Body of pancreas (tissue), 4 donors: ENCODE measurements at regions not wholly inside any gene's neighbourhood (a gene's known extent, or its start where the extent isn't known, plus 50 kb on each side); places are given as distances from the start of the nearest gene placed in this dataset.

Source experiments
- ATAC-seq: fragments of 150-250 bp; one replicate; pipeline ENCODE4 v1.9.1; 2016
- DNase-seq, 4 donors: peaks; one replicate each; pipeline ENCODE4 v3.0.0-alpha.2; 2019
- H3K27ac ChIP-seq, 4 donors: fragments of 200-600 bp; sonication (generic); 1 replicate in 3 of 4; 2 replicates in 1 of 4; pipeline versions ENCODE4 v1.5.1 to v1.6.1; 2016 to 2019; ENCODE audit warnings: mild to moderate bottlenecking in 1 of 4, mixed read lengths in 1 of 4, moderate library complexity in 1 of 4
- H3K27me3 ChIP-seq, 2 donors: fragments of 200-600 bp; sonication (generic); one replicate each; pipeline ENCODE4 v1.6.0; 2016; ENCODE audit warnings: mild to moderate bottlenecking in 1 of 2
- H3K36me3 ChIP-seq, 2 donors: fragments of 200-600 bp; sonication (generic); replicated peaks in 1 of 2; 2 replicates each; pipeline ENCODE4 v1.5.1; 2016; ENCODE audit warnings: low read depth in 2 of 2; ENCODE audit not compliant: insufficient read depth in 1 of 2
- H3K4me1 ChIP-seq: fragments of 200-600 bp; sonication (generic); one replicate; pipeline ENCODE4 v1.6.0; 2016
- H3K4me3 ChIP-seq, 2 donors: fragments of 200-600 bp; sonication (generic); 1 replicate in 1 of 2; 2 replicates in 1 of 2; pipeline ENCODE4 v1.5.1; 2016 to 2019
- H3K9me3 ChIP-seq, 3 donors: fragments of 200-600 bp; sonication (generic); 1 replicate in 2 of 3; 2 replicates in 1 of 3; pipeline ENCODE4 v1.5.1; 2016
- CTCF ChIP-seq, 7 experiments: fragments of 450-650 bp in 4 of 7; fragments of 200-600 bp in 3 of 7; sonication (generic) in 3 of 7; IDR thresholded peaks; one replicate each; pipeline ENCODE4 v1.5.1; 2016 to 2019; ENCODE audit warnings: antibody characterized with exemption in 7 of 7
- POLR2A ChIP-seq, 3 donors: fragments of 450-650 bp; IDR thresholded peaks; one replicate each; pipeline ENCODE4 v1.6.1; 2016; ENCODE audit warnings: antibody characterized with exemption in 3 of 3, mild to moderate bottlenecking in 2 of 3
- WGBS, 2 donors: methylation state at CpG; one replicate each; pipeline ENCODE4 v1.1.5; 2017; 5-methylcytosine and 5-hydroxymethylcytosine counted together
- intact Hi-C: fragments of 100-400 bp; cut with DNase I; formaldehyde crosslinking; loops from one replicate; pipeline ENCODE4 v1.15.1; 2023

DNA sequence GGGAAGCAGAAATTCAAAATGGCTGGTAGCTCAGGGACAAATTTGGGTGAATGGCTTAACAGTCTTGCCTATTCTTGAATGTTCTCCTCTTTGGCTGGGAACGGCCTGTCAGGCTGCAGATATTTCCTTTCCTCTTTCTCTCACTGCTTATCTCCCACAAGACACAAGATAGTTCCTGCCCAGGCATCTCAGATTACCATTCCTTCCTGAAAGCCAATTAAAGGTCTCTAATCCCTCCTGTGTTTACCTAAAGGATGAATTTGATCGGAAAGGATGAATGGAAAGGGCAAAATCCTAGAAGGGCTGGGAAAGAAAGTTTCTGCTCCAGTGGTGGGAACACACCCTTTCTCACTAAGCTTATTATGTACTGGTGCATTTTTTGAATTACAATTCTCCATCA is 95.9 kb upstream of the JAG1 start:
- no peak for ATAC-seq
- no peaks in the 10 kb centered on the region for H3K36me3 ChIP-seq
- DNase-seq, result no peak
- 62 to 71% methylated on average over 2 of the region's 2 CpGs for WGBS, 2 donors
- TF ChIP-seq POLR2A (IDR thresholded peaks at IDR 0.05) (no peak), CTCF (IDR thresholded peaks at IDR 0.05) (no peak)
- intact Hi-C loops, result no loop called here
- H3K27me3 ChIP-seq, result no peaks in the 10 kb centered on the region
- H3K4me3 ChIP-seq, result no peak overlapping the region
- H3K9me3 ChIP-seq, result no peaks in the 10 kb centered on the region
- H3K4me1 ChIP-seq, result no peaks in the 10 kb centered on the region
- H3K27ac ChIP-seq, result no peak overlapping the region

GRCh38 chr20:10770753-10771152 is 97.0 kb upstream of the JAG1 start:
- no peak overlapping the region for H3K27ac ChIP-seq
- WGBS, 2 donors, result 84 to 89% methylated on average over 3 of the region's 3 CpGs

GRCh38 chr20:10771435-10772140 is 97.8 kb upstream of the JAG1 start:
- no peaks in the 10 kb centered on the region for H3K9me3 ChIP-seq
- no peak overlapping the region for H3K27ac ChIP-seq
- no peaks in the 10 kb centered on the region for H3K36me3 ChIP-seq
- no peak for DNase-seq
- intact Hi-C loops, result no loop called here
- TF ChIP-seq CTCF (IDR thresholded peaks at IDR 0.05) (no peak), POLR2A (IDR thresholded peaks at IDR 0.05) (no peak)
- no peaks in the 10 kb centered on the region for H3K4me1 ChIP-seq
- ATAC-seq, result no peak
- no peak overlapping the region for H3K4me3 ChIP-seq
- no peaks in the 10 kb centered on the region for H3K27me3 ChIP-seq
- WGBS, 2 donors, result 75 to 81% methylated on average over 1 of the region's 1 CpG

More at GRCh38 chr20:10770753-10771152, 97.0 kb upstream of the JAG1 start:
- ATAC-seq, result no peak
- no peak for TF ChIP-seq CTCF (IDR thresholded peaks at IDR 0.05)
- no peak for TF ChIP-seq POLR2A (IDR thresholded peaks at IDR 0.05)
- Histone ChIP-seq H3K4me1 (no peaks in the 10 kb centered on the region), H3K36me3 (no peaks in the 10 kb centered on the region), H3K27me3 (no peaks in the 10 kb centered on the region), H3K9me3 (no peaks in the 10 kb centered on the region), H3K4me3 (no peak overlapping the region)
- no peak for DNase-seq
- intact Hi-C loops, result no loop called here

- TF ChIP-seq CTCF (IDR thresholded peaks at IDR 0.05) (no peak), POLR2A (IDR thresholded peaks at IDR 0.05) (no peak)
- no peaks in the 10 kb centered on the region for H3K36me3 ChIP-seq
- no peak overlapping the region for H3K27ac ChIP-seq
- DNase-seq (no peak), ATAC-seq (no peak)
- no peak overlapping the region for H3K4me3 ChIP-seq
- intact Hi-C loops, result no loop called here
- H3K4me1 ChIP-seq, result no peaks in the 10 kb centered on the region
- H3K27me3 ChIP-seq, result no peaks in the 10 kb centered on the region
- H3K9me3 ChIP-seq, result no peaks in the 10 kb centered on the region
- WGBS, 2 donors, result 33 to 83% methylated on average over 1 of the region's 1 CpG
Measured at GRCh38 chr20:10774357-10774943, 100.7 kb upstream of the JAG1 start.

DNA sequence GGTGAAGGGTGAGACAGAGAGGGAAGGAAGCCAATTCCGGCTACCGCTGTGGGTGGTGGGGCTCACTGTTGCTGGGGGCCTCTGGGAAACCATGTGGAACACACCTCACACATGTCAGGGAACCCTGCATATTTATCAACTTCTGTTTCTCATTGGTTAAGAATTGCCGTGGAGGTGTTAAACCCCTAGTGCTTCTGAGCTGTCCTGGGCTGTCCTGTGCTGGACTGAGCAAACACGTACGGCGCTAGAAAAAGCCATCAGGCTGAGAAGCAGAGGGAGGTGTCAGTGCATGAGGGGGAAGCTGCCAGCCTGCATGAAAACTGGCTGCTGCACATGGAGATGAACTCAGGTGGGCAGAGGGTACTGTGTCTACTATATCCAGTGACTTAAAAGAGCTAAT is 103.9 kb upstream of the JAG1 start:
- ATAC-seq, result no peak
- Histone ChIP-seq H3K27me3 (no peaks in the 10 kb centered on the region), H3K27ac (no peak overlapping the region), H3K4me3 (no peak overlapping the region), H3K4me1 (no peaks in the 10 kb centered on the region), H3K36me3 (no peaks in the 10 kb centered on the region), H3K9me3 (no peaks in the 10 kb centered on the region)
- DNase-seq, result no peak
- intact Hi-C loops, result no loop called here
- 84 to 85% methylated on average over 6 of the region's 6 CpGs for WGBS, 2 donors
- no peak for TF ChIP-seq CTCF (IDR thresholded peaks at IDR 0.05)
- no peak for TF ChIP-seq POLR2A (IDR thresholded peaks at IDR 0.05)
